ENCODE measurements at regions not wholly inside any gene's neighbourhood (a gene's known extent, or its start where the extent isn't known, plus 50 kb on each side); places are given as distances from the start of the nearest gene placed in this dataset.
"Not testable (repeated sequence)": the region's sequence is repeated elsewhere in the genome, so short reads cannot be mapped to it uniquely, and the experiment has no call there.

- in situ Hi-C loops (cut with HindIII; ENCODE audit: low sequenced_read_pairs), result no loop called here
Measured at GRCh38 chr10:108003576-108003975, 839.1 kb upstream of the SORCS1 start.

GRCh38 chr10:108003061-108003460, 838.6 kb upstream of the SORCS1 start:
- in situ Hi-C loops (cut with HindIII; ENCODE audit: low sequenced_read_pairs), result no loop called here

- in situ Hi-C loops (cut with HindIII; ENCODE audit: low sequenced_read_pairs), result no loop called here
Measured at GRCh38 chr10:108000365-108000764, 835.9 kb upstream of the SORCS1 start.

- in situ Hi-C loops (cut with HindIII; ENCODE audit: low sequenced_read_pairs), result no loop called here
Measured at GRCh38 chr10:107994621-107995270, 830.2 kb upstream of the SORCS1 start.

GRCh38 chr10:107986571-107986970, 822.1 kb upstream of the SORCS1 start:
- in situ Hi-C loops (cut with HindIII; ENCODE audit: low sequenced_read_pairs), result no loop called here

GRCh38 chr10:107984581-107984980, 820.1 kb upstream of the SORCS1 start:
- in situ Hi-C loops (cut with HindIII; ENCODE audit: low sequenced_read_pairs), result no loop called here

- in situ Hi-C loops (cut with HindIII; ENCODE audit: low sequenced_read_pairs), result no loop called here
Measured at GRCh38 chr10:107984149-107984548, 819.6 kb upstream of the SORCS1 start.

- in situ Hi-C loops (cut with HindIII; ENCODE audit: low sequenced_read_pairs), result no loop called here
Measured at GRCh38 chr10:107978455-107978854, 813.9 kb upstream of the SORCS1 start.

GRCh38 chr10:107971973-107972372, 807.5 kb upstream of the SORCS1 start:
- in situ Hi-C loops (cut with HindIII; ENCODE audit: low sequenced_read_pairs), result no loop called here

- in situ Hi-C loops (cut with HindIII; ENCODE audit: low sequenced_read_pairs), result no loop called here
Measured at GRCh38 chr10:107971411-107971810, 806.9 kb upstream of the SORCS1 start.

GRCh38 chr10:107970512-107970911, 806.0 kb upstream of the SORCS1 start:
- in situ Hi-C loops (cut with HindIII; ENCODE audit: low sequenced_read_pairs), result no loop called here

- in situ Hi-C loops (cut with HindIII; ENCODE audit: low sequenced_read_pairs), result no loop called here
Measured at GRCh38 chr10:107969936-107970335, 805.4 kb upstream of the SORCS1 start.

- in situ Hi-C loops (cut with HindIII; ENCODE audit: low sequenced_read_pairs), result no loop called here
Measured at GRCh38 chr10:107966826-107967225, 802.3 kb upstream of the SORCS1 start.

- in situ Hi-C loops (cut with HindIII; ENCODE audit: low sequenced_read_pairs), result no loop called here
Measured at GRCh38 chr10:107952649-107953556, 788.4 kb upstream of the SORCS1 start.

GRCh38 chr10:107950411-107951062, 786.0 kb upstream of the SORCS1 start:
- in situ Hi-C loops (cut with HindIII; ENCODE audit: low sequenced_read_pairs), result not testable (repeated sequence)

- in situ Hi-C loops (cut with HindIII; ENCODE audit: low sequenced_read_pairs), result no loop called here
Measured at GRCh38 chr10:107942826-107943225, 778.3 kb upstream of the SORCS1 start.

- in situ Hi-C loops (cut with HindIII; ENCODE audit: low sequenced_read_pairs), result no loop called here
Measured at GRCh38 chr10:107933076-107933475, 768.6 kb upstream of the SORCS1 start.

GRCh38 chr10:107931808-107932207, 767.3 kb upstream of the SORCS1 start:
- in situ Hi-C loops (cut with HindIII; ENCODE audit: low sequenced_read_pairs), result no loop called here

- in situ Hi-C loops (cut with HindIII; ENCODE audit: low sequenced_read_pairs), result no loop called here
Measured at GRCh38 chr10:107930037-107930436, 765.5 kb upstream of the SORCS1 start.

- in situ Hi-C loops (cut with HindIII; ENCODE audit: low sequenced_read_pairs), result no loop called here
Measured at GRCh38 chr10:107924458-107924857, 760.0 kb upstream of the SORCS1 start.

GRCh38 chr10:107919626-107920235, 755.2 kb upstream of the SORCS1 start:
- in situ Hi-C loops (cut with HindIII; ENCODE audit: low sequenced_read_pairs), result no loop called here

All from endothelial cell of hepatic sinusoid (primary cell).